HG02870 (cell line): ENCODE measurements at regions not wholly inside any gene's neighbourhood (a gene's known extent, or its start where the extent isn't known, plus 50 kb on each side); places are given as distances from the start of the nearest gene placed in this dataset.

Source experiments
- ATAC-seq: cut with Tn5 transposase; IDR thresholded peaks from one replicate; pipeline ENCODE4 v1.9.1; 2021; ENCODE audit warnings: mild to moderate bottlenecking, moderate library complexity; ENCODE audit not compliant: unreplicated experiment

DNA sequence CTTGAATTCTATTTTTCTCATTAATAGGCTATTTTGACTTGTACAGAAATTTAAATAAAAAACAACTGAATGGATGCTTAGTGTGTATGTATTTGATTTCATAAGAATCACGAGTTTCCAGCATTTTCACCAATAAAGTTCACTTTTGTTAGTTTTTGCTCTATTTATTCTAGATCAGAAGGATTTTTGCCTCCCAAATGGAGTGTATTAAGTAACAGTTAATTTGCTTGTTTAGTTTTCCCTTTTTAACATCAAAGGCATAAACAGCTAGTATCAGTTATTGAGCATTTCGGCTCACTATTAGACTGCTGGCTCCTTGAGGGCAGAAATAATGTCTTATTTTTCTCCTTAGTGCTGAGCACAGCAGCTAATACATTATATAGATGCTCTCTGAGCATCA lies 414.1 kb downstream of the FGF9 start:
- ATAC-seq: no peak

DNA sequence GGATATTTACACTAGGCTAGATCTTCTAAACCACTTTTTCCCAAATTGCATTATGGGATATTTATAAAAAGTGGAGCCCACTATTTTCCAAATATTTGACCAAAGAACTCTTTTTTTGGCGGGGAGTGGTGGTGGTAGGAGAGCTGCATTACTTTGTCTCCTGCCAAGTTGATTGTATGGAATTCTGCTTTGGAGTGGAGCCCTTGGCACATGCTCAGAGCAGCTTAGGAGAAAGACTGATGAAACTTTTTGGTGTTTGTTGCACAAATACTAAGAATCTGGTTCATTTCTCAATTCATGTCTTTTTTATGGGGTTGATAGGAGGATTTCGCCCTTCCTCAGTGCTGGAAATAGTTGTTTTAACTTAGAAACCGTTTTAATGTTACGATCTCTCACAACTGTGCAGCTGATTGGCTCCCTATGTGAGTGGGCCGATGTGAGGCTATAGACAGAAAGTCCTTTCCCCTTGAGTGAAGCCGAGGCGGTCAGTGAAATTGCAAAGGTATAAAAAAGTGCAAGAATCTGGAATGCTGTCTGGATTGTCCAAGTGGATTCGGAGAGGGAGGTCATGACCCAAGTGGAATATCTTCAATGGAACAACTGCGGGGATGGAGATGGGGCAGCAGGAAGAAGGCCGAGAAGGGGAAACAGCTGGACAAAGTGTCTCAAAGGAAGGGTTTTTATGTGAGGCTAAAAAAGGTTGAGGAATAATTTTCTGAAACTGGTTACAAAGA lies 415.9 kb downstream of the FGF9 start:
- ATAC-seq: no peak

DNA sequence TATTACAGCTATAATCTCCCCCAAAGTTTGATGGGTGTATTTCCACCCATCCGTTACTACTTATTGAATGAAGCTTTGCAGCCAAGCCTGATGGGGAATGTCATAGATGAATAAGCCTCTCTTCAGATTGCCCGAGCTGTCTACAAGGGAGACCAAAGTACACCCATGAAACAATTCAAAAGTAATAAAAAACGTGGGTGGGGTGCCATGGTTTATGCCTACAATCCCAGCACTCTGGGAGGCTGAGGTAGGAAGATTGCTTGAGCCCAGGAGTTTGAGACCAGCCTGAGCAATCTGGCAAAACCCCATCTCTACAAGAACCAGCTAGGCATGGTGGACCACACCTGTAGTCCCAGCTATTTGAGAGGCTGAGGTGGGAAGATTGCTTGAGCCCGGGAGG lies 419.2 kb downstream of the FGF9 start:
- ATAC-seq: no peak

DNA sequence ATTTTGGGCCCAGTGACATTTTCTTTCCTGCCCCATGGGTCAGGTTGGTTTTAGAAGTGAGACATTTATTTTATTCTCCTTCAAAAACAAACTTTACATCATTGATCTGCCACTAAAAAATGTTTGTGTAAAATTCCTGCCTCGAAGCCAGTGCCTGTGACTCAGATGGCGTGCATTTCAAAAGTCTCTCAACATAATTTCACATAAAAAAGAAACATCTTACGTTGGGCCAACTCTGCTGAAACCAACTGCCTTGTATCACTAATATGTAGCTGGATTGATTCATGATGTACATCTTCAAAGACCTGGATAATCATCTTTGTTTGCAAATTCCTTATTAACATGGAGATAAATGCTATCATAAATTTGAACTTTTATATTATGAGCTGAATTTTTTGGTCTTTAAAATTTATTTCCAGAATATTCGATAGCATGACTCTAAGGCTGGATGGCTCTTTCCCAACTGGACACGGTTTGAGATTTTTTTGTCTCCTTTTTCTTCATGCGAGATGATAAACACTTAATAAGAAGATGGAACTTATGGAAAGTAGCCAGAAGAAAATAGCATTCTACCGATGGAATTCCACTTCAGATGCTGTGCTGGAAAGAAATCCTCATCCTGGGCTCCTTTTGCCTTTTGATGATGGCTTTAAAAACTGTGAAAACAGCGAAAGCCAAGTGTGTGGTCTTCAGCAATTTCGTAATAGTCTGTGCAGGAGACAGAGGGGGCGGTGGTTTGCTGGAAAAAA lies 420.5 kb downstream of the FGF9 start:
- no peak for ATAC-seq

DNA sequence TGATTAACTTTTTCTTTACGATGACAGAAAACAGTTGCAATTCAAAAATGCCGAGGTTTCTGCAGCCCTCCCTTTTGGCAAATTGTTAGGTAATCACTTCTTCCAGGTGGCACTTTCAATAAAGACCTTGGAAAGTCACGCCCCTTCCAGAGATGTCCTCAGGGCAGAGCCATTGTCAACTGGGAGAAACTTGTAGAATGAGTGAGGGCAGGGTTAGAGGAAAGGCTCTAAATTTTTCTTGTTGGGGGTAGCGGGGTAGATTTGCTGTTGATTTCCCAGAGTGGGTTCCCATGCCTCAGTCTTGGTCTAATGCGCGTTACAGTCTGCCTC lies 421.1 kb downstream of the FGF9 start:
- ATAC-seq: no peak

DNA sequence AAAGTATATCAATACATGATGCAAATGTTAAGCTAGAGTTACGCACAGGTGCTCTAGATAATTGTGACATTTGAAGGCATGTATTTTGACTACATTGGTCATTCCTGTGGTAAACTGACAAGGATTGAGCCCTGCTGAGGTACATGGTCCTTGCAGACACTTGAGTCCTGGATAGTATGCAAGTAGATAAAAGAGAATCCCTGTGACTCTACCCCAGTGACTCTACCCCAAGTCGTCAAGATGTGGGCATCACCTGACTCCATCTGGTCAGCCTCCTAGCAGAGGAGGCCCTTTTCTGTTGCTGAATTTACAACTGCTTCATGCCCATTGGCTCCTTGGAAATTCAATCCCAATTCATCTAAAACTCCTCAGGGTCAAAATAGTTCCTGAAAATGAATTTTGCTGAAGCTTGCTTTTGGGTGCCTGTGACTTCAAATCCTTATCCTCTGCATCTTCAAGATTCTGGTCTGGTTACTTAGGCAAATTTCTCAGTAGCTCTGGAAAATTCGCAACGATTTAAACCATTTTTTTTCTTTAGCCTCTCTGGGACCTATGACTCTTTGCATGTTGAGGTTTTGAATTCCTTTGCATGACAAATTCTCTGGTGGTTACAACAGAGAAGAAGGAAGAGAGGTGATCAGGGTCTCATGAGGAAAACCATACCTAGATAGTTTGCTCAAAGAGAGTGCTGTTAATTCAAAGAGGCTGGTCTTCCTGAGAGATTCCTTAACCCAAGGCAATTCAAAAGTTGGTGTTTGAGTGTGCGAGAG lies 422.1 kb downstream of the FGF9 start:
- ATAC-seq: no peak

DNA sequence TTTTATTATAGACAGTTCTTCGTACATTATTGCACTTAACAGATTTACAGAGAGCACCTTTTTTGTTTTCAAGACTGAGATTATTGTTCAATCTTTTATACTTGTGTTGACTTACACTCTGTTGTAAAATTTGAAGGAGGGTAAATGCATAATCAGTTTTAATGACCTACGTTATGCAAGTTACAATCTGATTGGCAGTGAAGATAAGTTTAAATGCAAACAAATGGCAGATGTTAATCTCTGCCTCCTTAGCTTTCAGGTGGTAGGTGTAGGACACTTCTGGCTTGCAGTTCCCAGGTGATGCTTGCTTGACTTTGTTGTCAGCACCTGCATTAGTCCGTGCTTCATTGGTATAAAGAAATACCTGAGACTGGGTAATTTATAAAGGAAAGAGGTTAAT lies 424.9 kb downstream of the FGF9 start:
- no peak for ATAC-seq

DNA sequence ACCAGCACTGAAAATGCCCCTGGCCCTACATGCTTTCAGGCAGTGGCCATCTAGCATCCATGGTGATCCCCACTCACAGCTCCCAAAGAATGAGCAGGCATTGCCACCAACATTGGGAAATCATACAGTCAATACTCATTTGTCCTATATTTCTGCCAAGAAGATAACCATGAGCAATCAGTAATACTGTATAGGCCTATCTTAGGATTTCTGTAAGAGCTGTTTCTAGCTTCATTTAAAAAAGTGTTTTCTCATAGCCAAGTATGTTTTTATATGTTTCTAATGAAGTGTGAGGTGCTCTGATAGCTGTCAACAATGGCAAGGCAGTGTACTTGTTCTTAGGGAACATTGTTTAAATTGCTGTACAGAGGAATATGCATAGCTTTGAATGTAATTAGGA lies 428.7 kb downstream of the FGF9 start:
- ATAC-seq: no peak

DNA sequence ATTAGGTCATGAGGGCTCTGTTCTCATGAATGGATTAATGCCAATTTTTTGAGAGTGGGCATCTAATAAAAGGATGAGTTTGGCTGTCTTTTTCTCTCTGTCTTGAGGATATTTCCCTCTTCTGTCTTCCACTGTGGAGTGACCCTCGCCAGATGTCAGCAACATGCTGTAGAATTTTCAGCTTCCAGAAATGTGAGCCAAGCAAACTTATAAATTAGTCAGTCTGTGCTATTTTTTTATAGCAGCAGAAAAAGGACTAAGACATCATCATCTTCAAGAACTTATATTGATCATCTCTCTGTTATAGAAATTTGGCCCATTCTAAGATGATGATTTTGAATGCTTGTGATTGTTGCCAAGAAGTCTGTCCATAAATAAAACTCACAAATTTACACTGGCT lies 431.4 kb downstream of the FGF9 start:
- ATAC-seq: no peak

DNA sequence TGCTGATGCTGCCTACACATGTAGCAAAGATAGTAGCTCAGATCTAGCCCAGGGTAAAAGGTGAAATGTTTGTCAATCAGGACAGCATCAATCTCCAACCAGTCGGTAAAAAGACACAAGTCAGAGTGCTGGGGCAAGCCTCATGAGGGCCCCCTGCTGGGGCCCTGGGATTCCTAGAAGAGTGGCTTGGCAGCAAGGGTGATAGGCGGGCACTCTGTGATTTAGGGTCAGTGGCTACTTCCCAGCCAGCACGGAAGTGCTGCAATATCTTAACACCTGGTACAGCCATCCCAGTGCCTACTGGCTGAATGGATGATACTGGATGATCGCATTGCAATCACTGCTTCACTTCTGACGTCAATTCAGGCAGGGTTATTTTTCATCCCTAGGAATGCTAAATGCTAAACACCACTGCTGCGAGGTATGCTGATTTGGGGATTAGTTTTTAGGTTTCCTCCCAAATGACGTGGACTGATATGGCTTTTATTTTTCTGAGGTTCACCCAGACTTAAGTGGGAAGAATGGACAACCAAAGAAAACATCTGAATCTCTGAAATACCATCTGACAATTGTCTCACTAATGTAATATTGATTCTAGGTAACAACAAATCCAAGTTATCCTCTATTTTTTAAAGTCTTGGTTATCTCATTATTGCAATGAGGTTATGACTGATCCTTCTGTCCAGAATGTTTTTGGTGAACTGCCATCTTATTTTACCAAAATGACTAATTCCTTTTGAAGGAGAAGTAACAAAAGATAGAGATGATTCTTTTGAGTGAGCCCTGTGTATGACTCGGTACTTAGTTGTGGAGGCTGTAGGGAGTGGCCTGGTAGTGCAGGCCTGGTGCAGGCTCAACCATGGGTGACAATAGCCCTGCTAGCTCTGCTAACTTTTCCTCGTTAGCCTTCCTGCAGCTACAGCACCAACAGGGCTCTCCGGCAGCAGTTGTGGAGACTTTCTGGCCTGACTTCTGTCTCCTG lies 432.5 kb downstream of the FGF9 start:
- no peak for ATAC-seq

DNA sequence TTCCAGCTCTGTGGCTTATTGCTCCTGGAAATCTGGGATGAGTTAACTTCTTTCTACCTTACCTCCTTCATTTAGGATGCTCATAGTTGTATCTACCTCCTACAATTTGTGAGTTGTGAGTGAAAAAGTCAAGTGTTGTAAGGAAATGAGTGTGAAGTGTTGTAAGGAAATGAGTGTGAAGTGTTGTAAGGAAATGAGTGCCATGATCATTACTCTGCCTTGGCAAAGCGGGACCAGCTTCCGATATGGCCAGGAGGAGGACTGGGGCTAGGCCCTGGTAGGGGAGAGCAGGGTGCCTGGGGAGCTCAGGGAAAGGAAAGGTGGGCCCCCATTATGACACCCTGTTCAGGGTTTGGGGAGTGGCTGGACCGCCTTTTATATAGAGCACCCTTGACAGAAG lies 435.2 kb downstream of the FGF9 start:
- ATAC-seq: no peak

DNA sequence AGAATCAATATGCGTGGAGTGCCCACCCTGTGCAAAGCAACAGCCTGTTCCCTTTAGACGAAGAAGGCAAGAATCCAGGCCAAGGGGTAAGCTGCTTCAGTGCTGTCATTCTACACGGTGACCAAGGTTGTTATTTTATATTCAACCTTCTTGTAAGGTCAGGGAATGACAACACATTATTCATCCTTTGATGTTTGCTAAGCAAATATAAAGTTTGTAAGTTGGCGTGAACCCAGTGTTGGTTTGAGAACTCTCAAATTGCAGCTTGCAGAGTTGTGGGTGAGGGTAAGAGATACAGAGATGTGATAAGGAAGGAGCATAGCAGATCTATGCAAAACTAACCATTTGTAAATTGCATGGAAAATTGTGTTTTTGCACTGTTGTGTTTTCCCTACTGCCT lies 436.7 kb downstream of the FGF9 start:
- no peak for ATAC-seq

DNA sequence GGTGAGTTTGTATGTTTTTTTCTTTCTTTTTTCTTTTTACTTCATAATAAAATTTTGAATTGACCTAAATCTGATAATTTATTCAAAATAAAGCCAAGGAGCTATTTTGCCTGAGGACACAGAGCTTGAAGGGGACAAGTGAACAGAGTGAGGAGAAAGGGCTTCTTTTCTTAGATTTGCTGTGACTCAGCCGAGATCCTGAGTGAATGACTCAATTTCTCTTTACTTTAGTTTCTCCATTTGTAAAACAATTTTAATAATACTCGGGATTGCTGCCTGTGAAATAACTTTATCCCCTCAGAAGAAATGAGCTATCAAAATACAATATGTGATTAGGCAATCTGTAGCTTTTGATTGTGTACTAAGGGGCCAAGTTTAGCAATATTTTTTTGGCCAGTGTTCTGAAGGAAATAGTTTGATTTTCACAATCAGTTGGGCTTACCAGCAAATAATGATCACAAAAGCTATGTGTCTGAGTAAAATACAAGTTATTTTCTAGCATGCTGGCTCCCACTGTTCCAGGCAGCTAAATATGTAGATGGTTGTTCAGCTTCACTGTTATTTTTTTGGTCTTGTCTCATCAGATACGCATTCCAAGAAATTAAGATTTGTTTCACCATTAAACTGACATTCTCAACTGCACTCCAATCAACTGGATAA lies 437.5 kb downstream of the FGF9 start:
- ATAC-seq: no peak

DNA sequence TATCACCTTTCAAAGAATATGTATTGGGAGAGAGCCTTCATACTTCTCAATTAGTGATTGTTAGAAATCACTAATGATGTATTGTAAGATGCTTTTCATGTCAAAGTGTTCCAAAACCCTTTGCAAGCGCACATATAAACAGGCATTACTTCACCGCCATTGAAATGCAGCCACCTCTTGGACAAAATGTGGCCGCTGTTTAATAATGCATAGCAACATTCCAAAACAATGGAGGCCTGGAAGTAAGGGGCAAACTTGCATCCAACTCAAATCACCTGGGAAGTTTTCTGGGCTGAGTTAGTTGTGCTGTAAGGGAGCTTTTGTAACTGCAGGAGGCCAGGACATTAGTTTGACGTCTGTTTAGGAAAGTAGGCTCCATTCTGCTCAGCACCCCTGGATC lies 438.1 kb downstream of the FGF9 start:
- no peak for ATAC-seq

DNA sequence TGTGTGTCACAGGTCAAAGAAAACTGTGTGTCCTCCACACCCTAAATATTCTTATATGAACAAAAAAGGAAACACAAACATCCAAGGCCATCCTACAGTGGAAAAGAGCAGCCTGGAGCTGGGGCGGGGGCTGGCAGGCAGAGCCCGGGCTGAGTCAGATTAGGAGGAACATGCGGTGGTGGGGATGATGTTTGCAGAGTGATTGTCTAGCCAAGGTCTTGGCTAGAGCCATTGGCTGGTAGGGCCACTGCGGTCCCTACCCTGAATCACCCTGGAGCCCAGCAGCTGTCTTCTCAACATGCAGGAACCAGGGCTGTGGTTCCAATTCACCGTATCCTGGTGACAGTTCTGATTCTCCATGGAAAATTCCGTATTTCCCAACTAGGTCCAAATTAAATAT lies 439.5 kb downstream of the FGF9 start:
- no peak for ATAC-seq

DNA sequence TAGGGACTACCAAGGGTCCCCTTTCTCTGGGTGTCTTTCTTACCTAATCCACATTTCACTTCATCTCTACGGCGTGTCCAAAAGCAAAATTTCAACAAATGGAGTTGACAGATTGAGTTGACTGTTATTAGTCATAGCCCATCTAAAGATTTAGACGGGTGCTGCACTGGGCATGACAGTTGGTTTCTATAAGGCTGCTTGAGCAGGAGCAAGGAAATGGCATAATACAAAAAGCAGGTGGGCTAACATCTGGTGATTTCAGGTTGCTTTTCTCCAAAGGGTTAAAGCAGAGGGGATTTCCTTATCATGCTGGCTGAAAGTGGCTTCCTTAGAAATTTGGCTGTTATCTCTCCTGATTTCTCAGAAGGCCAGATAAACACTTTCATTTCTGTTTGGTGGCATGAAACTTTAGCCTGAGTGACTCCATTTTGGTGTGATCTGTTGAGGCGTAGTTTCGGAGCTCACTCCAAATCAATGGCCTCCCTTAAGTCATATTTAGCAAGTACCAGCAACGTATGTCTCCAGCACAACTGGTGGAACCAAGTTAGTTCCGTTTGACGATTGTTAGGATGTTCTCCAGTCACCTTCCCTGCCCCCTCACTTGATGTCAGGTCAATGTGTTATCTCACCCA lies 440.4 kb downstream of the FGF9 start:
- no peak for ATAC-seq

DNA sequence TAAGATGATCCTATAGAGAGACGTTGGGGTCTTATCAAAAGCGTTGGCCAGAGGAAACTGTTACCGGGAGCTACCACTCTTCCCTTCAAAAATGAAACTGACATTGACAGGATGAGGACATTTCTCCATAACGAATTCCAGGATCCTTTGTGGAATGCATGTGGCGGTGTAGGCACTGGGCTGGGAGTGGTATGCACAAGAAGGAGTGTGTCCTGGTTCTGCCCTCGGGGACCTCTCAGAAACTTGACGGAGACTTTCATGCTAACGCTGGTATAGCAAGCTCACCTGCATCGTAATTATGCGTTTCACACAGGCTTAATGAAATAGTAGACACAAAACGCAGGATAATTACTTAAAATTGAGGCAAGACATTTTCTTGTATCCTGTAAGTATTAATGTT lies 441.1 kb downstream of the FGF9 start:
- ATAC-seq: no peak

DNA sequence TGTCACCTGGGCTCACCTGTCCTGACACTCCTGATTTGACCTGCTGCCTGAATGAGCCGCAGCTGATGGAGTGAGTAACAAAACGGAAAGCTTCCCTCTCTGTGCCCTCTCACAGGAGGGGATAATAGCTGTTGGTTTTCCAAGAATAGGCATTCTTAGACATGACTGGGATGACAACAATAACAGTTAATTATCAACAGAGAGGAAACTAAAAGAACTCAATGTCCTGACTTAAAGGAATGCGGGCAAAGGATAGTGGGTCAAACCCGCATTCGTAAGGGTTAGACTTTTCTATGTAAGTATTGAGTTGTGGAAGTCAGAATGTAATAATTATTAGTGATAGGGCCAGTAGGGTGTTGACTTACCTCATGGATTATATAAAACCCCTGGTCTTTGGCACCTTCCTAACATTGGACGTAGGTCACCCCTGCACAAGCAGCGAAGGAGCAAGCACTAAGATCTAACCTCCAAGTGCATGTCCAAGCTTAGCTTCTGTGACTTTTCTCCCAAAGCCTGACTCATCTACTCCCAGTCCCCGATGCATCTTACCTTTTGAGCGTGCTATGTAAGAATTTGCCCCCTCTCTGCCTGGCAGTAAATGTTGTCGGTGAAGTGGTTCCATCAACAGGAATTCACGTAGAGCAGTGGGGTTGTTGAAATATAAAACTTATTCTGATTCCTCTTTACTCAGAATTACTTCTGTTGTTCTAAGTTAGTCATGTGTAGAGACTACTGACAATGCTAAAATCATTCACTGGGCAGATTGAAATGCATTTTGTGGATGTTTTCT lies 442.3 kb downstream of the FGF9 start:
- no peak for ATAC-seq

DNA sequence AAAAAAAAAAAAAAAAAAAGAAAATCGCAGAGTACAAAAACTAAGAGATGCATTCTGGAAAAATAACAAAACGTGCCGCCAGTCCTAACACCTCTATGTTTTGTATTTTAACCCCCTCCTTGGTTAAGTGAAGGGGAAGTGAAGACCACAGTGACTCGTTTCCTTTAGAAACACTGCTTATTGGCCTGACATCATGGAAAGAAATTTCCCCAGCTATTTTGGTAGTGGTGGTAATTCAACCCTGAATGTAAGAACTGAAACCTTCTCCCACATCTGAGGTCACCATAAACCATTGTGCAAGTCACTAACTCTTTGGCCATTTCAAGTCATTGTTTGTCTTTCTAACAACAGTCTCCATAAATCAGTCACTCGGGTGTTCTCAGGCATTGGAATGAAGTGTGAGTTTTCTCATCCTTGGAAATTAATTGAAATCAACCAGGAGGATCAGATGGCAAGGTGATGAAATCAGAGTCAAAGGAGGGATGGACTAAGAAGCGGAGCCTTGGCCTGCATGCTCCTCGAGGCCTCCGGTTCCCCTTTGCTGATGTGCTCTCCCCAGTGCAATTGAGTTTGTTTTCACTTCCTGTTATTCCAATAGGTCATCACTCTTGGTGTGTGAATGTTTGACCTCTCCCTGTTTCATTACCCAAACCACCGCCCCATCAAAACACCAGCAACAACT lies 443.9 kb downstream of the FGF9 start:
- peak; percentile 86 for ATAC-seq
